NB4 (cell line): ENCODE measurements at regions not wholly inside any gene's neighbourhood (a gene's known extent, or its start where the extent isn't known, plus 50 kb on each side); places are given as distances from the start of the nearest gene placed in this dataset.

Source experiments
- CTCF ChIP-seq: IDR thresholded peaks from one replicate; pipeline ENCODE4 v1.5.1; 2012; ENCODE audit warnings: low read depth, low read length
- MAX ChIP-seq: IDR thresholded peaks from 2 replicates; pipeline ENCODE4 v1.6.1; 2011; ENCODE audit warnings: low read depth, low read length
- POLR2A ChIP-seq: IDR thresholded peaks from 2 replicates; pipeline ENCODE4 v1.6.1; 2011; ENCODE audit warnings: mild to moderate bottlenecking; ENCODE audit not compliant: insufficient read length; ENCODE audit errors: extremely low read depth

GRCh38 chr10:10919976-10920375 lies 97.7 kb upstream of the CELF2 start:
- TF ChIP-seq POLR2A (no peak), CTCF (no peak), MAX (no peak)
